Astrocyte of the cerebellum (primary cell): ENCODE measurements at regions not wholly inside any gene's neighbourhood (a gene's known extent, or its start where the extent isn't known, plus 50 kb on each side); places are given as distances from the start of the nearest gene placed in this dataset.

Experiments
- DNase-seq: peaks from one replicate; pipeline ENCODE4 v3.0.0-alpha.2; 2011; ENCODE audit warnings: low read depth
- H3K4me3 ChIP-seq: 2 replicates; pipeline ENCODE4 v1.5.1; 2011; ENCODE audit warnings: mild to moderate bottlenecking, low read depth, low read length, moderate library complexity
- CTCF ChIP-seq: IDR thresholded peaks from 2 replicates; pipeline ENCODE4 v1.5.1; 2012; ENCODE audit warnings: low read length, low read depth, moderate library complexity, mild to moderate bottlenecking; ENCODE audit errors: missing control alignments
- in situ Hi-C: cut with HindIII; loops from 2 replicates; pipeline ENCODE4 v1.10.0; 2017; ENCODE audit warnings: low sequenced_read_pairs

GRCh38 chr9:36485647-36486328 lies 85.7 kb upstream of the RNF38 start:
- in situ Hi-C loops, result no loop called here

GRCh38 chr9:36484124-36484523 lies 84.1 kb upstream of the RNF38 start:
- DNase-seq, result no peak
- TF ChIP-seq CTCF, result no peak
- no peak overlapping the region for H3K4me3 ChIP-seq
- in situ Hi-C loops, result no loop called here

More at GRCh38 chr9:36485647-36486328, 85.7 kb upstream of the RNF38 start:
- peak overlapping the region; percentile 63 for H3K4me3 ChIP-seq
- TF ChIP-seq CTCF, result no peak
- DNase-seq, result no peak

- in situ Hi-C loops, result no loop called here
- TF ChIP-seq CTCF, result no peak
- no peak overlapping the region for H3K4me3 ChIP-seq
- no peak for DNase-seq
These were observed 79.0 kb upstream of the RNF38 start for GRCh38 chr9:36479101-36479500.

GRCh38 chr9:36471359-36471758 lies 71.3 kb upstream of the RNF38 start:
- DNase-seq, result no peak
- no peak overlapping the region for H3K4me3 ChIP-seq
- no peak for TF ChIP-seq CTCF
- in situ Hi-C loops, result no loop called here

GRCh38 chr9:36470643-36471290 lies 70.7 kb upstream of the RNF38 start:
- TF ChIP-seq CTCF, result no peak
- no peak overlapping the region for H3K4me3 ChIP-seq
- in situ Hi-C loops, result no loop called here
- no peak for DNase-seq

GRCh38 chr9:36463467-36463866 lies 63.4 kb upstream of the RNF38 start:
- in situ Hi-C loops, result no loop called here
- no peak overlapping the region for H3K4me3 ChIP-seq
- no peak for TF ChIP-seq CTCF
- DNase-seq, result no peak
